Mesenchymal stem cell (in vitro differentiated cells and primary cell): ENCODE measurements at regions not wholly inside any gene's neighbourhood (a gene's known extent, or its start where the extent isn't known, plus 50 kb on each side); places are given as distances from the start of the nearest gene placed in this dataset.

Experiments used
- DNase-seq: peaks from one replicate; pipeline ENCODE4 v3.0.0-alpha.2; 2013
- H2AFZ ChIP-seq: one replicate; pipeline ENCODE4 v1.6.1; 2013; ENCODE audit warnings: low read depth, mild to moderate bottlenecking, control low read depth, inconsistent platforms, low read length, moderate library complexity
- H2AK5ac ChIP-seq: 2 replicates; pipeline ENCODE4 v1.6.1; 2013; ENCODE audit warnings: low read length, moderate library complexity, mild to moderate bottlenecking, inconsistent platforms; ENCODE audit not compliant: severe bottlenecking
- H2BK120ac ChIP-seq: one replicate; pipeline ENCODE4 v1.6.1; 2013; ENCODE audit warnings: low read depth, mild to moderate bottlenecking, inconsistent platforms, low read length, moderate library complexity
- H2BK12ac ChIP-seq, 2 experiments: one replicate each; pipeline ENCODE4 v1.6.1; 2013; ENCODE audit warnings: inconsistent platforms in 2 of 2, low read length in 2 of 2, mild to moderate bottlenecking in 2 of 2, moderate library complexity in 2 of 2, control low read depth in 1 of 2
- H2BK15ac ChIP-seq: one replicate; pipeline ENCODE4 v1.6.1; 2013; ENCODE audit warnings: mild to moderate bottlenecking, low read depth, inconsistent platforms; ENCODE audit not compliant: poor library complexity, severe bottlenecking
- H2BK5ac ChIP-seq: 2 replicates; pipeline ENCODE4 v1.6.1; 2013; ENCODE audit warnings: low read depth, mild to moderate bottlenecking, low read length, control low read depth, inconsistent platforms; ENCODE audit not compliant: poor library complexity, severe bottlenecking
- H3K14ac ChIP-seq, 2 experiments: one replicate each; pipeline ENCODE4 v1.6.1; 2013; ENCODE audit warnings: inconsistent platforms in 2 of 2, low read length in 2 of 2, control low read depth in 1 of 2, mild to moderate bottlenecking in 1 of 2, moderate library complexity in 1 of 2
- H3K18ac ChIP-seq, 2 experiments: one replicate each; pipeline ENCODE4 v1.6.1; 2013; ENCODE audit warnings: inconsistent platforms in 2 of 2, low read length in 2 of 2, control low read depth in 1 of 2, low read depth in 1 of 2, mild to moderate bottlenecking in 1 of 2
- H3K23ac ChIP-seq, 2 experiments: one replicate each; pipeline ENCODE4 v1.6.1; 2013; ENCODE audit warnings: inconsistent platforms in 2 of 2, low read length in 2 of 2, mild to moderate bottlenecking in 2 of 2, moderate library complexity in 2 of 2, control low read depth in 1 of 2
- H3K27ac ChIP-seq: 2 replicates; pipeline ENCODE4 v1.5.1; 2013; ENCODE audit warnings: mild to moderate bottlenecking, moderate library complexity, low read length, control low read depth, inconsistent platforms; ENCODE audit not compliant: poor library complexity, severe bottlenecking
- H3K27me3 ChIP-seq, 2 experiments: 2 replicates each; pipeline versions ENCODE4 v1.6.1 to v1.7.0; 2013; ENCODE audit warnings: low read length in 2 of 2, mild to moderate bottlenecking in 2 of 2, moderate library complexity in 2 of 2, control low read depth in 1 of 2, inconsistent platforms in 1 of 2; ENCODE audit not compliant: control insufficient read depth in 1 of 2, insufficient read depth in 1 of 2
- H3K36me3 ChIP-seq, 2 experiments: 2 replicates each; pipeline versions ENCODE4 v1.6.1 to v1.7.0; 2013; ENCODE audit warnings: low read length in 2 of 2, control low read depth in 1 of 2, inconsistent platforms in 1 of 2, low read depth in 1 of 2, mild to moderate bottlenecking in 1 of 2; ENCODE audit not compliant: insufficient read depth in 2 of 2, control insufficient read depth in 1 of 2
- H3K4ac ChIP-seq, 2 experiments: one replicate each; pipeline ENCODE4 v1.6.1; 2013; ENCODE audit warnings: inconsistent platforms in 2 of 2, low read length in 2 of 2, mild to moderate bottlenecking in 2 of 2, moderate library complexity in 2 of 2, control low read depth in 1 of 2, low read depth in 1 of 2
- H3K4me1 ChIP-seq: 2 replicates; pipeline ENCODE4 v1.6.1; 2013; ENCODE audit warnings: low read depth, low read length, control low read depth; ENCODE audit not compliant: control insufficient read depth, insufficient read depth
- H3K4me2 ChIP-seq: 2 replicates; pipeline ENCODE4 v1.6.1; 2013; ENCODE audit warnings: low read length, mild to moderate bottlenecking, inconsistent platforms; ENCODE audit not compliant: poor library complexity, severe bottlenecking
- H3K4me3 ChIP-seq, 2 experiments: 2 replicates each; pipeline versions ENCODE4 v1.5.1 to v1.7.0; 2013; ENCODE audit warnings: low read length in 2 of 2, mild to moderate bottlenecking in 2 of 2, control low read depth in 1 of 2, low read depth in 1 of 2; ENCODE audit not compliant: insufficient read depth in 1 of 2
- H3K79me1 ChIP-seq: replicated peaks from 2 replicates; pipeline ENCODE4 v1.6.1; 2013; ENCODE audit warnings: mild to moderate bottlenecking, control low read depth, low read length, inconsistent platforms; ENCODE audit not compliant: poor library complexity, severe bottlenecking
- H3K9ac ChIP-seq: 2 replicates; pipeline ENCODE4 v1.7.0; 2013; ENCODE audit warnings: mild to moderate bottlenecking, low read length, moderate library complexity
- H3K9me3 ChIP-seq: 2 replicates; pipeline ENCODE4 v1.7.0; 2013; ENCODE audit warnings: mild to moderate bottlenecking, low read length; ENCODE audit not compliant: control insufficient read depth
- H4K8ac ChIP-seq: one replicate; pipeline ENCODE4 v1.6.1; 2013; ENCODE audit warnings: inconsistent platforms, mild to moderate bottlenecking, low read length, moderate library complexity
- H4K91ac ChIP-seq: one replicate; pipeline ENCODE4 v1.6.1; 2013; ENCODE audit warnings: mild to moderate bottlenecking, low read length, inconsistent platforms
- WGBS: methylation state at CpG from one replicate; pipeline ENCODE4 v1.1.7; 2013; ENCODE audit warnings: mixed read lengths; 5-methylcytosine and 5-hydroxymethylcytosine counted together

DNA sequence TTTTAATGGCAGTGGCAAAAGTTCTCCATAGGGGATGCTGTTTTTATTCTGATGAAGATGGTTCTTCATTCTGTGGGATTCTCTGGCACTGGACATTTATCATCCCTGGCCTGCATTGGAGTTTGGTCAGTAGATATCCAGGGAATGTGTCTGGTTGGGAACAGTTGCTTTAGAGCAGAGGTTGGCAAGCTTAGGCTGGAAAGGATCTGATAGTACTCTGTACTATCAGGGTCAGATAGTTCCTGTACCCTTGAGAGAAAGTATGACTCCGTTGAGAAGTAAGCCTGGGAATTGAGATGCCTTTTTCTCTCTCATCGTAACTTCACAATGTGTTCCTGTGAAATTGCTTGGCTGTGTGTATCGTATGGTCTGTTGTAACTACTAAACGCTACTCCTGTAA, 244.1 kb downstream of the POLR1F start:
- H3K27ac ChIP-seq = no peak overlapping the region
- H3K18ac ChIP-seq = no peak overlapping the region
- H3K4me2 ChIP-seq = no peak overlapping the region
- no peak overlapping the region for H2AFZ ChIP-seq
- H4K91ac ChIP-seq = no peak overlapping the region
- H3K23ac ChIP-seq = no peak overlapping the region
- no peak overlapping the region for H2BK120ac ChIP-seq
- no peak overlapping the region for H3K4ac ChIP-seq
- H3K79me1 ChIP-seq = no peaks in the 10 kb centered on the region
- H3K4me1 ChIP-seq = no peaks in the 10 kb centered on the region
- no peaks in the 10 kb centered on the region for H3K36me3 ChIP-seq
- H3K14ac ChIP-seq = no peak overlapping the region
- H3K9ac ChIP-seq = no peak overlapping the region
- 71% methylated on average over 2 of the region's 4 CpGs for WGBS
- DNase-seq = no peak
- no peak overlapping the region for H4K8ac ChIP-seq
- no peak overlapping the region for H2BK5ac ChIP-seq
- no peak overlapping the region for H2BK12ac ChIP-seq
- no peaks in the 10 kb centered on the region for H3K27me3 ChIP-seq
- H3K9me3 ChIP-seq = no peaks in the 10 kb centered on the region
- no peak overlapping the region for H3K4me3 ChIP-seq
- H2BK15ac ChIP-seq = no peak overlapping the region
- H2AK5ac ChIP-seq = no peak overlapping the region

DNA sequence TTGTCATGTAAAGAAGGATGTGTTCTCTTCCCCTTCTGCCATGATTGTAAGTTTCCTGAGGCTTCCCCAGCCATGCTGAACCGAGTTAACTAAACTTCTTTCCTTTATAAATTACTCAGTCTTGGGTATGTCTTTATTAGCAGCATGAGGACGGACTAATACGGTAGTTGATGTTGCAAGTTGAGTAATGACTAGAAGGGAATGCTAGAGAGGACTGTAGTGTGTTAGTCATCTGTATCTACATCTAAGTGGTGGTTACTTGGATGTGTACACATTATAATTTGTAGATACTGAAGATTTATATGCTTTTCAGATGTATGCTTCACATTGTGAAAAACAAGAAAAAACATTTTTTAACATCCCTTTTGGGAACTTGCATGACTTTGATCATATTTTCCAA, 244.6 kb downstream of the POLR1F start:
- no peak overlapping the region for H2BK15ac ChIP-seq
- H3K4me2 ChIP-seq = no peak overlapping the region
- H3K9me3 ChIP-seq = no peaks in the 10 kb centered on the region
- H3K4me3 ChIP-seq = no peak overlapping the region
- H3K36me3 ChIP-seq = no peaks in the 10 kb centered on the region
- no peak overlapping the region for H3K9ac ChIP-seq
- H3K27ac ChIP-seq = no peak overlapping the region
- no peak overlapping the region for H3K14ac ChIP-seq
- DNase-seq = peak; percentile 87
- H3K23ac ChIP-seq = no peak overlapping the region
- no peaks in the 10 kb centered on the region for H3K27me3 ChIP-seq
- no peaks in the 10 kb centered on the region for H3K4me1 ChIP-seq
- H3K79me1 ChIP-seq = no peaks in the 10 kb centered on the region
- no peak overlapping the region for H2AK5ac ChIP-seq
- H4K91ac ChIP-seq = no peak overlapping the region
- 30% methylated on average over 2 of the region's 3 CpGs for WGBS
- no peak overlapping the region for H2BK5ac ChIP-seq
- no peak overlapping the region for H3K4ac ChIP-seq
- H2BK120ac ChIP-seq = no peak overlapping the region
- H3K18ac ChIP-seq = peak overlapping the region in 1 of 2 experiments; percentile 52
- no peak overlapping the region for H4K8ac ChIP-seq
- H2AFZ ChIP-seq = no peak overlapping the region
- no peak overlapping the region for H2BK12ac ChIP-seq

DNA sequence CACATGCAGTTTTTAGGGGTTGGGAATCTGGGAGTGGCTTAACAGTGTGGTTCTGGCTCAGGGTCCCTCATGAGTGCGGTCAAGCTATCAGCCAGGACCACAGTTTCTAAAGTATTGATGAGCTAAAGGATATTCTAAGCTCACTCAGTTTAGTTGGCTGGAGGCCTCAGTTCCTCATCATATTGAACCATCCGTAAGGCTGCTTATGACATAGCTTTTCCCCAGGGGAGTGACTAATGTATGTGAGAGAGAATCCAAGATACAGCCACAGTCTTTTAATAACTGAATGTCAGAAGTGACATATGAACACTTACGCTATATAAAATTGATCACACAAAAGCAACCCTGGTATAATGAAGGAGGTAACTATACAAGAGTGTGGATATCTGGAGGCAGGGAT, 245.3 kb downstream of the POLR1F start:
- peak; percentile 10 for DNase-seq
- Histone ChIP-seq H2AFZ (no peak overlapping the region), H4K8ac (no peak overlapping the region), H2BK15ac (no peak overlapping the region), H2BK120ac (no peak overlapping the region), H3K4me3 (no peak overlapping the region), H2BK12ac (no peak overlapping the region), H3K27ac (no peak overlapping the region), H3K14ac (no peak overlapping the region), H3K4me1 (no peaks in the 10 kb centered on the region), H3K23ac (no peak overlapping the region), H3K9ac (no peak overlapping the region), H4K91ac (no peak overlapping the region), H2BK5ac (no peak overlapping the region), H3K4me2 (no peak overlapping the region), H3K27me3 (no peaks in the 10 kb centered on the region), H3K79me1 (no peaks in the 10 kb centered on the region), H3K18ac (no peak overlapping the region), H2AK5ac (no peak overlapping the region), H3K9me3 (no peaks in the 10 kb centered on the region), H3K36me3 (no peaks in the 10 kb centered on the region), H3K4ac (no peak overlapping the region)
- WGBS = 95% methylated on average over 1 of the region's 3 CpGs

DNA sequence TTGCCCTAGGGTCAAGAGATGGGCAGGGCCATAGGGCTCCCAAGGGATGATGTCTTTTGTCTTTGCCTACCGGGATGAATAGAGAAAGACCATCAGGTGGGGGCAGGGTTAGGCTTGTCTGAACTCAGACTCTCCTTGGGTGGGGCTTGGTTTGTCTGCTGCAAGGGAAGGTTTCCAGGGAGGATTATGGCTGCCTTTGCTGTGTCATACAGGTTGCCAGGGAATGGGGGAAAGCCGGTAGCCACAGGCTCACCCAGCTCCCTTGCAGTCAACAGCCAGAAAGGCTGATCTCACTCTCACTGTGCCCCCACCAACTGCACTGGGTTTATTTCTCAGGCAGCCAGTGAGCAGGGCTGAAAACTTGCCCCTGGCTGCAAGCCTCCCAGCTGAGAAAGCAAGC, 253.2 kb downstream of the POLR1F start:
- WGBS = 23% methylated on average over 2 of the region's 2 CpGs
- Histone ChIP-seq H3K14ac (no peak overlapping the region), H2BK15ac (no peak overlapping the region), H4K91ac (no peak overlapping the region), H3K4ac (no peak overlapping the region), H3K18ac (no peak overlapping the region), H3K23ac (no peak overlapping the region), H2AK5ac (no peak overlapping the region), H3K4me1 (no peaks in the 10 kb centered on the region), H3K9ac (no peak overlapping the region), H3K9me3 (peaks cover 3% of the 10 kb centered on the region), H2BK12ac (no peak overlapping the region), H3K79me1 (no peaks in the 10 kb centered on the region), H2AFZ (no peak overlapping the region), H2BK5ac (no peak overlapping the region), H4K8ac (no peak overlapping the region), H3K27me3 (no peaks in the 10 kb centered on the region), H3K27ac (no peak overlapping the region), H3K4me3 (no peak overlapping the region), H3K4me2 (no peak overlapping the region), H2BK120ac (no peak overlapping the region), H3K36me3 (no peaks in the 10 kb centered on the region)
- DNase-seq = no peak
